ENCODE measurements at regions not wholly inside any gene's neighbourhood (a gene's known extent, or its start where the extent isn't known, plus 50 kb on each side); places are given as distances from the start of the nearest gene placed in this dataset.
"Not testable (repeated sequence)": the region's sequence is repeated elsewhere in the genome, so short reads cannot be mapped to it uniquely, and the experiment has no call there.

DNA sequence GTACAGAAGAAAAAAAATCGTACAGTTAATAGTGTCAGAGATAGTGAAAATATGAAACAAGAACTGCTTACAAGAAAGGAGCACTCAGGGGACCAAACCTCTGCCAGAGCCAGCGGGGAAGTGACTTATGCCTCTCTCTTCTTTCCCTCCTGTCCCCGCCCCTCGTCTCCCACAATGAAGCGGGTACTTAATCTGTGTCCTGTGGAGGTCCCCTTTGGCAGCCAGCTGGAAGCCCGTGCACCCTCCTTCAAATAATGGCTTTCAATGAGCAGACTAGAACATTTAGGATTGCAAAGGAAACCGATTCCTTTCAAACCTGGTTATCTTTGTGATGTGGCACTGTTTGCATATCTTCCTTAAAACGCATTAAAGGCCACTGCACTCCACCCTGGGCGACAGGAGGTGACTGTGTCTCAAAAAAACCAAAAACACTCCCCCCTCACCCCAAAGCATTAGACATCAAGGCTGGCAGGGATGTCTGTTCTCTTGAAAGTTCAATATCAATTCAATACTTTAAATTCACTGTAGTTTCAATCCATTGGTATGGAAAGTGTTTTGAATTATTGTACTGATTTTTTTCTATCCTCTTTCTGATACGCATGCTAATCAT is 51.7 kb downstream of the PPIAL4C start:
- DNase-seq = peak; percentile 73

DNA sequence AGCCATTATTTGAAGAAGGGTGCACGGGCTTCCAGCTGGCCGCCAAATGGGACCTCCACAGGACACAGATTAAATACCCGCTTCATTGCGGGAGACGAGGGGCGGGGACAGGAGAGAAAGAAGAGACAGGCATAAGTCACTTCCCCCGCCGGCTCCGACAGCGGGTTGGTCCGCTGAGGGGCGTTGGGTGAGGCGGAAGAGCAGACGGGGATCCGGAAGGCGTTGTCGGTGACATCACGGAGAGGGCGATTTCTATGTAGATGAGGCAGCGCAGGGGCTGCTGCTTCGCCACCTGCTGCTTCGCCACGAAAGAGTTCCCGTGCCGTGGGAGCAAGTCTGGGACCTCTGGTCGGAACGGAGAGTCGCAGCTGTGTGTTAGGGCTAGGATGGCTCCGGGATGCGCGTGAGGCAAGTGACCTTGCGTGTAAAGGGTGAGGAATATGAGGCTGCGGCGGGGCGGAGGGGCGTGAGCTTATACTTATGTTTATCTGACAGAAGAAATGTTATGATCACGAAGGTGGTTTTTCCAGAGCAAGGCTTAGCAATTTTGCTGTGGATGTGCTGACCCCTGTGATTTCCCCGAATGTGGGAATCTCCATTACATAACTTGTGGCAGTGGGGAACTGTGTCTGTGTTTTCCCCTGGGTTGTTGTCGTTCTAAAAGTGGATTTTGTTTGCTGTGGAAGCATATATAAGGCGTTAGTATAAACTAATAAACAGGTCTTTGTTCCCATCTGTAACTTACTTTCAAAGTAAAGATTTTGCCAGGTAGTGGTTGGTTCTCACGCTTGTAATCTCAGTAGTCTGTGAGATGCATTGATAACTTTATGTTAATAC is 52.9 kb downstream of the PPIAL4C start:
- peak; percentile 94 for DNase-seq

DNA sequence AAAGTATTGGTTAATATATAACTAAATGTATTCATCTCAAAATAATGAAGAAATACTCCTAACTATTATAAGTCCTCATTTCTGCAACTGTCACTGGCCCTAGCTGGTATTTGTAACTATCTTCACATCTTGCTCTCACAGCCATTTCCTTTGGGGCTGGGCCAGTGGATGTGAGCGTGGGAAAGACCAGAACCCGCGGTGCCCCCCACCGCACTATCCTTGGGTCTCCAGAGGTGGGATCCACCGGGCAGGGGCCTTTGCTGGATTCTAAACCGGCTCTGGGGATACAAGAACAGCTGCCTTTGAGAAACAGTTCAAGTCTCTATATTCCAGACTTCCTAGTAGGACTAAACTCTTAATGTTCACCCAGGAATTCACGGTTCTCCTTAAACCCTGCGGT is 54.8 kb downstream of the PPIAL4C start:
- DNase-seq = not testable (repeated sequence)

DNA sequence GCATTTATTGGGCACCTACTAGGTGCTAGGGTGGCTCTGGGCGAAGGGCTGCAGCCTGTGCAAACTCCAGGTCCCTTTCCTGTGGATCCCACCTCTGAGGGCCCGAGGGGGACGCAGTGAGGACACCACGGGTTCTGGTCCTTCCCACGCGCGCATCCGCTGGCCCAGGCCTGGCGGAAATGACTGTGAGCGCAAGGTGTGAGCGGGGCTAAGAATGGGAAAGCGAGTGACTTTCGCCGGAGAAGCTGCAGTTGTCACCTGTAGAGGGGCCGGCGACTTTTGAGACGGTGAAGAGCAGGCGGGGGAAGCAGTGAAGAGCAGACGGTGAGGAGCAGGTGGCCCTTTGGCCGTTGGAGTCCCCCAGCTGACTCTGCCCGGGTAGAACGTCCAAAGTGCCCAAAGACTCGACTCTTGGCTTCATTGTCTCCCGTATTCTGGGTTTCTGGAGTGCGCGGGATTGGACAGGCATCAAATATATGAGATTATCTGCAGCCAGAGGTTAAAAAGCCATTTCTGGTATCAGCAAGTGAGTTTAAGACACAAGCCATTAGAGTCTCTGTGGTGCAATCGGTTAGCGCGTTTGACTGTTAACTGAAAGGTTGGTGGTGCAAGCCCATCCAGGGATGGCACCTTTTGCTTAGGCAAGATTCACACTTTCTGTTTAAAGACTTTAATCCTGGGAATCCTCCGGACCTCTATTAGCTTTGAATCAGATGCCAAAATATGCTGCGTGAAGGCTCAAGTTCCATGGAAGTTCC is 55.4 kb downstream of the PPIAL4C start:
- not testable (repeated sequence) for DNase-seq

DNA sequence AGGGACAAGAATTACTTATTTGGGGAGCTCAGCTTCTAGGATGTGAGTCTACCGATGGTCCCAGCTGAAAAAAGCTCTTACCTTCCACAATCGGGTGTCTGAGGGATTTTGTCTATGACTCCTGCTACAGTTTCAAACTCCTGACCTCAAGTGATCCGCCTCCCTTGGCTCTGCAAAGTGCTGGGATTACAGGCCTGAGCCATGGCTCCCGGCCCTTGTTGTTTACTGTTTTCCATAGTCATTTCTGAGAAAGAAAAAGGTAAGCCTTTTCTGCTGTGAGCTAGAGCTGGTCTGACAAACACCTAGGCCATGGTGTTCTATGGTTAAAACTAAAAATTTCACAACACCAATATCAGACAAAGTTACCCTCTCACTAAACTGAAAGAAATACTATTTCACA is 57.5 kb downstream of the PPIAL4C start:
- DNase-seq = not testable (repeated sequence)

DNA sequence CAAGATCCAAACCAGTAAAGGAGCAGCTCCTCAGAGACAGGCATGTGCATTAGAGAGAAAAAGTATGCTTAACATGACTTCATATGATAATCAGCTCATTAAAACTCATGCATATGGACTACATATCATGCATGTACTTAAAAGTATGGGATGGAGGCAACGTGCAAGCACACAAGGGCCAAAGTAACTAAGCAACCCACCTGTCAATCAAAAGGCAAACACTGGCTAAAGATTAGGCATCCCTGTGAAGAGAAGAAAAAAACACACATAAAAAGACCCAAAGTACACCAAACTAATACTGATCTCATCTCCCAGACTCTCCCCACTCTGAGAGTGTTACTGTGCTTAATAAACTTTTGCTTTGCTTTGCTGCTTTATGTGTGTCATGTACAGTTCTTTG is 61.2 kb downstream of the PPIAL4C start:
- not testable (repeated sequence) for DNase-seq

DNA sequence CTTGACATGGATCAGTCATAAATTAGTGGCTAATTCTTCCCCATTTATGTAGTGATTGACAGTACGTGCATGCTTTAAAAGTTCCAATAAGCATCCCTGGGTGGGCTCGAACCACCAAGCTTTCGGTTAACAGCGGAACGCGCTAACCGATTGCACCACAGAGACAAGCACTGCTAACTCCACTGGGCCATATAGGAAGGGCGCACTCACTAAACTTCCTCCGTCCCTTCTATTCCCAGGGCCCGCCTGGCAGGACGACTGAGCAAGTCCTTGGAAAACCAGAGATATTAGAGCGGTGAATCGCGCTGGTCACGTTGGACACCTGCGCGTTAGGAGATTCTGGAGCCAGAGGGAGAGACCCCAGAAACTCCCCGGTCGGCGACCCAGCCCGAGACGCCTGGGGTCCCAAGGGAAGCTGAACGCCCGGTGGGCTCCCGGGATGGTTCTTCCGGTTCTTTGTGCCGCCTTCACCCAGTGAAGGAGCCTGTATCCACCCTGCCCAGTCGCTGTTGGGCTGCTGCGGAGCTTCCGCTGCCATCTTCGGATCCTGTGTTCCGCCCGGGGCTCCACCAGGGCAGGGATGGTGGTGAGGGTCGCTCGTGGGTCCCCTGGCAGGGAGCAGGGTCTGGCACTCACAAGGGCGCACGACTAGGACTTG is 62.8 kb downstream of the PPIAL4C start:
- not testable (repeated sequence) for DNase-seq

DNA sequence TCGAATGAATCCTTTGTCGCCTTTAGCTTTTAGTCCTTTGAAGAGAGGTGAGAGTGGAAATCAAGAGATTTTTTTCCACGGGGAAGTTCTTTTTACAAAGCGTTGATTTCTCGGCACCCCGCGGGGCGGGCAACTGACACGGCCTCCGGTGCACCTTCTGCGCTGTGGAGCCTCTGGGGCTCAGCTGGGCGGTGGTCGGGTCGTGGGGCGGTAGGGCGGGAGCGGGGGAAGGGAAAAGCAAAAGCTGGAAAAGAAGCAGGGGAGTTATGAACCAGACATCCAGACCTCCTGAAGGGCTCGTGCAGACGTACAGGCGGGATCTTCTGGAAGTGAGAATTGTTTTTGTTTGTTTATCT is 63.3 kb downstream of the PPIAL4C start:
- DNase-seq = not testable (repeated sequence)

DNA sequence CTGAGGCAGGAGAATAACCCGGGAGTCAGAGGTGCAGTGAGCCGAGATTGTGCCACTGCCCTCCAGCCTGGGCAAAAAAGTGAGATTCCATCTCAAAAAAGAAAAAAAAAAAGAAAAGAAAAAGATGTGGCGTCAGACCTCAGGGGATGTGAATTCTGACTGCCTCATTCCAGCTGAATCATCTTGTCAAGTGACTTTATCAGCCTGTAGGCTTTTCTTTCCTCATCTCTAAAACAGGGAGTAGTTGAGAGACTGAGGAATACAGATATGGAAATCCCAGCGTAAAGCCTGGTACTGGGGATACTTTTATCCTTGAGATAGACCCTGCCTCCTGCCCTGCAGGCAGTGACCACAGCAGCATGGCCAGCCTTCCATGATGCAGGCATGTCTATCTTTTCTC is 74.1 kb downstream of the PPIAL4C start:
- DNase-seq = not testable (repeated sequence)

DNA sequence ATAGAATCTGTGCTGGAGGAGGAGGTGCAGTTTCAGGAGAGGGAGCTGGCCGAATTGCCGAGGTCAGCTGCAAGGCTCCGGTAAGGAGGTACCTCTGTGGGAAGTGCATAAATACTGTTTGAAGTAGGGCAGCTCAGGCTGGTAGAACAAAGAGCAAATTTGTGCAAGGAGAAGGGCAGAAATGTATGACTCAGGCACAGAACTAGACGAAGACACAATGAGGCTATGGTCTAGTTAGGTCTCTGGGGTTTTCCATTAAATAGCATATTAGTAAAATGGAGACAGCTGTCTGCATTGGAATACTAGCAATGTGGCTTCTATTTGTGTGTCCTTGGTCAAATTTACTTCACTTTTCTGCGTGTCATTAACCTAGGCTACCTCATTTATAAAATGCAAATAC is 74.5 kb downstream of the PPIAL4C start:
- DNase-seq = not testable (repeated sequence)

DNA sequence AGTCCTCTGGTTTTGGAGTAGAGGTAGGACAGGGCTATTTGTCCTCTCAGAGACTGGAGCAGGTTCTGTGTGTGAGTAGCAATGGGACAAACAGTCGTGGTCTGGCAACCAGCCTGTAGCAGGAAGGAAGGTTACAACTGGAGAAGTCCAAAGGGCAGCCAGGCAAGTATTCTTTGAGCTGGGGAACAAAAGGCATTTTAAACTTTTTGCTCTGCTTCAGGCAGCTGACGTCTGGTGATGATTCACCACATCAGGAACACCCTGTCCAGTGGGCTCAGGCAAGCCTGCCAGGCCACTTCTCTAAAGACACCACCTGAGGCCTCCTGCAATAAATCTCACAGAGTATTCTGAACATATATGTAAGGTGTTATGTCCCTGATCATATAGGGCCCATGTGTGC is 81.0 kb downstream of the PPIAL4C start:
- DNase-seq = not testable (repeated sequence)

DNA sequence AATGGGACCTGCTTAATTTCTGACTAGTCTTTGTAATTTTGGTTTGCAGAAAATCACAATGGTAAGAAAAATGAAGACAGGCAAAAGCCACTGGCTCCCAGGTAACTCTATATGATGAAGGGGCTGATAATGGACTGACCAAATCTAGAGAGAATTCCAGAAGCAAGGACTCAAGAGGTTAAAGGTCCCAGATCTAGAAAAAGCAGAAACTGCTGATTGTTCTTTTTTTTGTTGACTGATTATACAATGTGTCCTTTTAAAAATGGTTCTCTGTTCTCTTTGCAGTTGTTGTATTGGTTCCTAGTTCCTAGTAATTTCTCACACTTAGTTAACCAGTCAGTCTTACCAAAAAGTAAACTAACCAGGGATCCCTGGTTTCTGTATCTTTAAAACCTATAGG is 81.4 kb downstream of the PPIAL4C start:
- not testable (repeated sequence) for DNase-seq

DNA sequence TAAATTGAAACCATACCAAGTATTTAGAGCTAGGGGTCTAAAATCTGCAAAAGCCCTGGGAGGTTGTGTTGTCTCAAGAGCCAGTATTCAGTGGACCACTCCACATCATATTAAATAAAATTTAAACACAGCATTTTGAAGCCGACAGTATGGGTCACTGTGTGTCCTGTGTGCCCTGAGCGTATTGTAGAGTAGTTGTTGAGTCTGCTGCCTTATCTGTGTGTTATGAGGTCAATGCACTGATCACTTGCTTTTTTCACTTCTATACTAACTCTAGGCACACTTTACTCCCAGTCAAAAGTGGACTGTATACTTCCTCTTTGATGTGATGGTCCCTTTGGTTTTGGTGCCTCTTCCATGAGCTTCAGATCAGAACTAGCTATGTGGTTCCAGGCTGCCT is 81.9 kb downstream of the PPIAL4C start:
- DNase-seq = not testable (repeated sequence)

DNA sequence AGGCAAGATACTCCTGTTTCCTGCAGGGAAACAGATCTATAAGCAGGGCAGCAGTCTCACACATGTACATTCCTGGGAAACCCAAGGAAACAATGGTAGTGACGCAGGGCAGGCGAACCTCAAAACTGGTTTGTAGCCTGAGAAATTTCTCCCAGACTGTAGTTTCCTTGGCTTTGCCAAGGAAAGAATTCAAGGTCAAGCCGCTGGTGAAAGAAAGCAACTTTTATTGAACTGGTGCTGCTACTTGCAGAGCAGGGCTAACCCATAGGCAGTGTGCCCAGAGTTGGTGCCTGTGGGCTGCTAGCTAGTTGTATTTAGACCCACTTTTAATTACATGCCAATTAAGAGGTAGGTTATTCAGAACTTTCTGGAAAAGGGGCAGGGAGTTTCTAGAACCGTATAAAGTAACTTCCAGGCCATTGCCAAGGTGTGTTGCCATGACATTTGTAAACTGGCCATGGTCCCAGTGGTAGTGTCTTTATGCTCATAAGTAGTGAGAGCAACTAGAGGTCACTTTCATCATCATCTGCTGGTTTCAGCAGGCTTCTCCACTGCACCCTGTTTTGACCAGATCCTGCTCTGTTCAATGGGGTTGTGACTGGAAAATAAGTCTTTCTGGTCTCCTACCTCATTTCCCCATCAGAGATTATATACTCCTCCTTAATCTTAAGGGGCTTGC is 89.7 kb downstream of the PPIAL4C start:
- DNase-seq = not testable (repeated sequence)

DNA sequence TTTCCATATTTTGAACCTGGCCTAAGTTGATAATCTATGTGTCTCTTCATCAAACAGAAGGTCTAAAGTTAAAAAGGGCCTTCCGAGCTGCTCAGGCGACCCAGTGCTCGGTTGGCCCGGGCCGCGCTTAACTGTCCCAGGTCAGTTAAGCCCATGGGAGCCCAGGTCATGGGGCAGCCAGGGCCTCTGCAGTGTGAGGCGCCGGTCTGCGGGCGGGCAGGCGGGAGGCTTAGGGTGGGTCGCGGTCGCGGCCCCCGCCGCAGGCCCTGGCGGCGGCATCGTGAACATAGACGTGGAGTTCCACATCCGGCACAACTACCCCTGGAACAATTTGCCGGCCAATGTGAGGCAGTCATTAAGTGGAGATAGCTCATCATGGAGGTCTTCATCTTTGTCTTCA is 91.3 kb downstream of the PPIAL4C start:
- not testable (repeated sequence) for DNase-seq

DNA sequence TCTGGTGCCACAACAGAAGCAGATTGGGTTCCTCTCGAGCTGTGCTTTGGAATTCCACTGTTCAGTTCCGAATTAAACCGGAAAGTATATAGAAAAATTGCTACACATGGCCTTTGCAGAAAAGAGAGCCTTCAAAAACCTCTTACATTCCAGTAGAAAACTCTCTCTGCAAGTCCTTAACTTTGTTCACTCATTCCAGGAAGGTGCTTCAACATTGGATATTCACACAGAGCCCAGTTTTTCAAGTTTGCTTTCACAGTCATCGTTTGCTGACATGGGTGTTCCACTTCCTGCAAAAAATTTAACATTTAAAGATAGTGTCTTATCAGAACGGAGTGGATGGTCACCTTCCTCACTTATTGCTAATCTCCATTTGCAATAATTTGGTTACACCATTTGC is 93.7 kb downstream of the PPIAL4C start:
- not testable (repeated sequence) for DNase-seq

DNA sequence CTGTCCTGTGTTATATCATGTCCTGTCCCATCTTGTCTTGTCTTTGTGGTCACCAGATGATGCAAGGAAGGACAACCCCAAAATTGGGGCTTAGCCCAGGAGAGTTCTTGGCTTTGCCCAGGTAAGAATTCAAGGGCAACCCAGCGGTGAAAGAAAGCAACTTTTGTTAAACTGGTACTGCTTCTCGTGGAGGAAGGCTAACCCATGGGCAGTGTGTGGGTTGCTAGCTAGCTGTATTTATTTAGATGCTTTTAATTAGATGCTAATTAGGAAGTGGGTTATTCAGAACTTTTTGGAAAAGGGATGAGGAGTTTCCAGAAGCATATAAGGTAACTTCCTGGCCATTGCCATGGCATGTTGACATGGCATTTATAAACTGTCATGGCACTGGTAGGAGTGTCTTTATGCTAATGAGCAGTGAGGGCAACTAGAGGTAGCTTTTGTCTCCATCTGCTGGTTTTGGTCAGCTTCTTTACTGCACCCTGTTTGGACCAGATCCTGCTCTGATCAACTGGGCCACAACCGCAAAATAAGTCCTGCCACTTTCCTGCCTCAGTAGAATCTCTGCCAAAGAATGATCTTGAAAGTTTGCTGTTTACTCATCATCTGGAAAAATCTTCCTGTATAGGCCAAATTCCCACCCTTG is 95.8 kb upstream of the FCGR1A start:
- DNase-seq = not testable (repeated sequence)

DNA sequence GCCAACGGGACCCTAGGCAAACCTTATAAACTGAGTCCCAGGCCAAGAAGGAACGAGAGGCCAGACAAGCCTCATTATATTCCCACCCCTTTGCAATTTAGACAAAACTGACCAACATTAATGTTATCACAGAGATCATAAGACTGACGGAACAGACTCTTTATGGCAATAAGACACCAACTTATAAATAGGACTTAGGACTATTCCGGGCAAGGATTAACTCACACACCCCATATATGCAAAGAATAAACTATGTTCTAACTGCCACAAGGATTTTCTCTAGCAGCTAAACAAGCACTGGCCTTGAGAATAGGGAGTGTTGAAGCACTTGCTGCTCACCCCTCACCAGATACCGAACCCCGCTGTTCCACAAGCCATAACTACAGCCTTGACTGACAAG is 91.1 kb upstream of the FCGR1A start:
- DNase-seq = not testable (repeated sequence)

DNA sequence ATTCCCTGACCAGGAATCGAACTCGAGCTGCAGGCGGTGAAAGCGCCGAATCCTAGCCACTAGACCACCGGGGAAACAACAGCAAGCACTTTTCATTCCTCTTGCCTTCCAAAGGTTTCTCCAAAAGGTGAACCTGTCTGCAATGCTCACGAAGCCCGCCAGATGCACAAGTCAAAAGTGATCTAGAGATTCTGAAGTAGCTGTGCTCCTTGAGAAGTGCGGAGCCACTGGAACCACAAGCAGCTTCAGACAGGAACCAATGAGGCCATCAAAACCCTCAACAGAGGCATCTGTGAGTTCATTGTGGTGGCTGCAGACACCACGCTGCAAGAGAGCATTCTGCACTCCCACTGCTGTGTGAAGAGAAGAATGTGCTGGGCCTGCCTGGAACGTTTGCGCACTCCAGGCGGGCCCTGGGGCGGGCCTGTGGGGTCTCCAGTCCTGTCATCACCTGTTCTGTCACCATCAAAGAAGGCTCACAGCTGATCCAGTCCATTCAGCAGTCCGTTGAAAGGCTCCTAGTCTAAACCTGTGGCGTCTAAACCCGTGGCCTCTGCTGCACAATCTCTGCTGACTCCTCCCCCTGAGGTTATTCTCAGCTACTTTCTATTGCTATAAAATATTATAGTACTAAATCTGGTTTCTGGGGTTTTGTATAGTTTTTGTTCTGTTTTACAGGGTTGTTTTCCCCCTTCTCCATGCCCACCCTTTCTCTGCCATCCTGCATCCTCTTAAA is 89.5 kb upstream of the FCGR1A start:
- DNase-seq = peak; percentile 29

DNA sequence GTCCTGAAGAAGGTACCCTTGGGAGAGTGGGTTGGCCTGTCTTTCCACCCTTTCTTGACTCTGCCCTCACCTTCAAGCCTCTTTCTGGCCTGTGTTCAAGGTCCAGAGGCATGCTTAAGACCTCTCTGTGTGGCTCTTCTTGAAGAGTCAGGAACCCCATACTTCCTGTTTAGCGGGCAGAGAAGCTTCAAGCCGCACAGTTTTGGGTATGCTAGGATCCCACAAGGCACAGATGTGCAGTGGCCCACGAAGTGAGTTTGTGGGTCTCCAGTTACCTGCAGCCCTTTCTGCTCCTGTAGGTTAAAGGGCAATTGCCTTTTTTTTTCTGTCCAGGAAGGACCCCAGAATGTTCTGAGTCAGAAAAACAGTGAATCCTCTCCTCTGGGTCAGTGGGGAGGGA is 87.4 kb upstream of the FCGR1A start:
- not testable (repeated sequence) for DNase-seq

DNA sequence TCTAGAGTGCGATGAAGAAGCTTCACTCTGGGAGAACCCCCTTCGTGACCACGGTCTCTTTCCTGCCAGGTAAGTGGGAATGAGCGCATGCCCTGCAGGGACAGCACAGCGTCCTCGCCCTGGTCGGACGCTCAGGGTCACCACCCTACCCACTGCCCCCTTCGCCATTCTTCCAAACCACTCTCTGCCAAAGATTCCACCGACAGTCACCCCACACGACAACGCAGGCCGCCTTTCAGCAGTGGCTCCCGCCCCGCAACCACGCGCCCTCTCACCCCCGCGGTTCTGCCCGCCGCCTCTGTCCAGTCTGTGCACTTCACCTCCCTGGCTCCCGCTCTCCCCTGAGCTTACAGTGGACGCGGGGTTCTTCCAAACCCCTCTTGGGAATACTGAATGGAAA is 82.3 kb upstream of the FCGR1A start:
- DNase-seq = not testable (repeated sequence)

Measured in CD4-positive, alpha-beta T cell treated with Interleukin-4 for 4 hours (primary cell).